NCI-H345 (cell line): ENCODE measurements at regions not wholly inside any gene's neighbourhood (a gene's known extent, or its start where the extent isn't known, plus 50 kb on each side); places are given as distances from the start of the nearest gene placed in this dataset.
"Not testable (repeated sequence)": the region's sequence is repeated elsewhere in the genome, so short reads cannot be mapped to it uniquely, and the experiment has no call there.

Experiments
- DNase-seq: peaks from one replicate; lab custom pipeline; 2025; lab: John Stamatoyannopoulos, UW

- DNase-seq = no peak
Observed at GRCh38 chr11:112650527-112650926, 310.7 kb upstream of the NCAM1 start.

- no peak for DNase-seq
Observed at GRCh38 chr11:112651386-112651785, 309.8 kb upstream of the NCAM1 start.

GRCh38 chr11:112652786-112653390, 308.3 kb upstream of the NCAM1 start:
- no peak for DNase-seq

- no peak for DNase-seq
Observed at GRCh38 chr11:112655371-112655770, 305.8 kb upstream of the NCAM1 start.

- DNase-seq = no peak
Observed at GRCh38 chr11:112656772-112657428, 304.3 kb upstream of the NCAM1 start.

GRCh38 chr11:112658431-112658878, 302.8 kb upstream of the NCAM1 start:
- no peak for DNase-seq

- DNase-seq = no peak
Observed at GRCh38 chr11:112661146-112661545, 300.1 kb upstream of the NCAM1 start.

GRCh38 chr11:112661571-112661970, 299.6 kb upstream of the NCAM1 start:
- no peak for DNase-seq

GRCh38 chr11:112662554-112662953, 298.7 kb upstream of the NCAM1 start:
- DNase-seq = no peak

- no peak for DNase-seq
Observed at GRCh38 chr11:112663947-112664634, 297.1 kb upstream of the NCAM1 start.

GRCh38 chr11:112665291-112665690, 295.9 kb upstream of the NCAM1 start:
- no peak for DNase-seq

GRCh38 chr11:112666253-112666652, 295.0 kb upstream of the NCAM1 start:
- DNase-seq = no peak

- no peak for DNase-seq
Observed at GRCh38 chr11:112670806-112671570, 290.2 kb upstream of the NCAM1 start.

GRCh38 chr11:112673401-112673800, 287.8 kb upstream of the NCAM1 start:
- DNase-seq = not testable (repeated sequence)

GRCh38 chr11:112685111-112685510, 276.1 kb upstream of the NCAM1 start:
- DNase-seq = no peak

GRCh38 chr11:112689851-112690250, 271.4 kb upstream of the NCAM1 start:
- peak; percentile 13 for DNase-seq

GRCh38 chr11:112693781-112694180, 267.4 kb upstream of the NCAM1 start:
- no peak for DNase-seq

GRCh38 chr11:112694245-112694644, 267.0 kb upstream of the NCAM1 start:
- DNase-seq = no peak

GRCh38 chr11:112694813-112695212, 266.4 kb upstream of the NCAM1 start:
- no peak for DNase-seq

GRCh38 chr11:112697391-112698178, 263.6 kb upstream of the NCAM1 start:
- DNase-seq = no peak

- no peak for DNase-seq
Observed at GRCh38 chr11:112705148-112705547, 256.1 kb upstream of the NCAM1 start.

- no peak for DNase-seq
Observed at GRCh38 chr11:112706863-112707262, 254.4 kb upstream of the NCAM1 start.
